HCT116 (cell line): ENCODE measurements at regions not wholly inside any gene's neighbourhood (a gene's known extent, or its start where the extent isn't known, plus 50 kb on each side); places are given as distances from the start of the nearest gene placed in this dataset.

ENCODE experiments used
- ATAC-seq: fragments of 200-7000 bp; cut with Tn5 transposase; 2 replicates; pipeline ENCODE4 v1.9.1; 2020; ENCODE audit warnings: mild to moderate bottlenecking, moderate library complexity
- BruUV-seq: library from RNA; stranded (reverse); fragments of 400-500 nt; replicated peaks from 2 replicates; lab custom pipeline; 2021; lab: Mats Ljungman, UMichigan
- CTCF ChIA-PET: fragments of 300-600 bp; sonication (Branson Sonifier 250); formaldehyde crosslinking; loops from one replicate; lab custom pipeline; 2021; ENCODE audit warnings: antibody characterized with exemption; lab: Charles Lee
- POLR2A ChIA-PET: fragments of 300-600, 350-600 bp; sonication (Branson Sonifier 250); formaldehyde crosslinking; loops from one replicate; lab custom pipeline; 2021; ENCODE audit warnings: antibody characterized with exemption; lab: Charles Lee
- RAD21 ChIA-PET, 2 experiments: fragments of 300-600 bp; sonication (Branson Sonifier 250); formaldehyde crosslinking; loops; one replicate each; lab custom pipeline; 2023; ENCODE audit warnings: low total read pairs in 2 of 2; ENCODE audit not compliant: uncharacterized antibody in 2 of 2, unreplicated experiment in 2 of 2, low non-redundant PET in 1 of 2; lab: Charles Lee
- DNase-seq: peaks from one replicate; pipeline ENCODE4 v3.0.0-alpha.2; 2010; ENCODE audit warnings: low read depth, low spot score
- H2AFZ ChIP-seq: fragments of 200-600 bp; shearing (Covaris generic), sonication (generic); 2 replicates; pipeline ENCODE4 v1.6.1; 2017; ENCODE audit warnings: low read depth, mixed run types, mixed read lengths, antibody characterized with exemption, low read length; ENCODE audit not compliant: poor library complexity, severe bottlenecking
- H3K27ac ChIP-seq: 2 replicates; pipeline ENCODE4 v1.5.1; 2012; ENCODE audit warnings: low read depth, low read length
- H3K27me3 ChIP-seq: fragments of 200-600 bp; sonication (generic); 2 replicates; pipeline ENCODE4 v1.6.1; 2016; ENCODE audit warnings: mixed run types, low read length, mixed read lengths; ENCODE audit not compliant: insufficient read depth
- H3K36me3 ChIP-seq, 2 experiments: fragments of 200-500 bp in 1 of 2; fragments of 200-600 bp in 1 of 2; sonication (Bioruptor generic) in 1 of 2; sonication (generic) in 1 of 2; 2 replicates each; pipeline versions ENCODE4 v1.5.1 to v1.6.1; 2014 to 2016; ENCODE audit warnings: low read length in 2 of 2, inconsistent platforms in 1 of 2, mixed read lengths in 1 of 2, mixed run types in 1 of 2; ENCODE audit not compliant: insufficient read depth in 2 of 2, control insufficient read depth in 1 of 2
- H3K4me1 ChIP-seq, 2 experiments: fragments of 200-600 bp in 1 of 2; sonication (generic) in 1 of 2; 2 replicates each; pipeline versions ENCODE4 v1.5.1 to v1.6.1; 2012 to 2017; ENCODE audit warnings: low read length in 2 of 2, inconsistent platforms in 1 of 2, mild to moderate bottlenecking in 1 of 2, mixed read lengths in 1 of 2, mixed run types in 1 of 2, moderate library complexity in 1 of 2; ENCODE audit not compliant: insufficient read depth in 2 of 2, control insufficient read depth in 1 of 2
- H3K4me2 ChIP-seq: fragments of 200-600 bp; sonication (generic); 2 replicates; pipeline ENCODE4 v1.6.1; 2017; ENCODE audit warnings: mixed run types, low read length, mixed read lengths
- H3K4me3 ChIP-seq, 2 experiments: fragments of 200-600 bp in 1 of 2; sonication (generic) in 1 of 2; replicated peaks in 1 of 2; 2 replicates each; pipeline ENCODE4 v1.5.1; 2011 to 2016; ENCODE audit warnings: low read length in 2 of 2, control low read depth in 1 of 2, low read depth in 1 of 2, mild to moderate bottlenecking in 1 of 2, mixed read lengths in 1 of 2, mixed run types in 1 of 2
- H3K79me2 ChIP-seq: fragments of 200-600 bp; sonication (generic); 2 replicates; pipeline ENCODE4 v1.6.1; 2017; ENCODE audit warnings: mild to moderate bottlenecking, mixed run types, low read length, moderate library complexity, mixed read lengths; ENCODE audit not compliant: insufficient read depth
- H3K9ac ChIP-seq: fragments of 200-600 bp; sonication (generic); 2 replicates; pipeline ENCODE4 v1.6.1; 2016; ENCODE audit warnings: low read length, mixed read lengths
- H3K9me2 ChIP-seq: fragments of 200-600 bp; sonication (generic), shearing (Covaris generic); 2 replicates; pipeline ENCODE4 v1.6.1; 2017; ENCODE audit warnings: mixed run types, mild to moderate bottlenecking, moderate library complexity; ENCODE audit not compliant: insufficient read depth
- H3K9me3 ChIP-seq, 2 experiments: fragments of 200-500 bp in 1 of 2; fragments of 200-600 bp in 1 of 2; sonication (Bioruptor generic) in 1 of 2; sonication (generic) in 1 of 2; 2 replicates each; pipeline ENCODE4 v1.6.1; 2014 to 2017; ENCODE audit warnings: low read length in 2 of 2, mixed read lengths in 2 of 2, inconsistent platforms in 1 of 2, low read depth in 1 of 2, mild to moderate bottlenecking in 1 of 2, mixed run types in 1 of 2, moderate library complexity in 1 of 2; ENCODE audit not compliant: control insufficient read depth in 1 of 2, insufficient read depth in 1 of 2
- H4K20me1 ChIP-seq: fragments of 200-600 bp; sonication (generic), shearing (Covaris generic); 2 replicates; pipeline ENCODE4 v1.6.1; 2017; ENCODE audit warnings: mixed run types, mild to moderate bottlenecking, moderate library complexity; ENCODE audit not compliant: insufficient read depth
- CEBPB ChIP-seq: IDR thresholded peaks from 2 replicates; pipeline ENCODE4 v1.6.1; 2012; ENCODE audit warnings: low read depth
- EGR1 ChIP-seq: IDR thresholded peaks from 2 replicates; pipeline ENCODE4 v1.6.1; 2012; ENCODE audit warnings: low read depth
- FOSL1 ChIP-seq: IDR thresholded peaks from 2 replicates; pipeline ENCODE4 v1.6.1; 2012; ENCODE audit warnings: low read depth
- JUND ChIP-seq: IDR thresholded peaks from 2 replicates; pipeline ENCODE4 v1.6.1; 2012
- POLR2AphosphoS5 ChIP-seq: IDR thresholded peaks from 2 replicates; pipeline ENCODE4 v1.6.1; 2011; ENCODE audit warnings: mild to moderate bottlenecking, low read depth, low read length, moderate library complexity
- RAD21 ChIP-seq: IDR thresholded peaks from 2 replicates; pipeline ENCODE4 v1.6.1; 2012; ENCODE audit warnings: low read depth, mild to moderate bottlenecking
- SIN3A ChIP-seq: IDR thresholded peaks from 2 replicates; pipeline ENCODE4 v1.6.1; 2012; ENCODE audit warnings: low read depth
- SRF ChIP-seq: IDR thresholded peaks from 2 replicates; pipeline ENCODE4 v1.6.1; 2012; ENCODE audit warnings: low read depth
- TCF7L2 ChIP-seq: IDR thresholded peaks from 2 replicates; pipeline ENCODE4 v1.7.0; 2011; ENCODE audit warnings: borderline replicate concordance, inconsistent platforms; ENCODE audit not compliant: insufficient read depth, insufficient read length; ENCODE audit errors: extremely low read depth
- YY1 ChIP-seq: IDR thresholded peaks from 2 replicates; pipeline ENCODE4 v1.6.1; 2011; ENCODE audit warnings: low read length, low read depth, moderate library complexity, mild to moderate bottlenecking; ENCODE audit not compliant: insufficient replicate concordance; ENCODE audit errors: extremely low read depth
- intact Hi-C: fragments of 100-400 bp; cut with micrococcal nuclease; formaldehyde crosslinking; loops from 2 replicates; pipeline ENCODE4 v1.10.0; 2022
- TF ChIP-seq, protein P1 (sequence below): IDR thresholded peaks from 2 replicates; pipeline ENCODE4 v1.6.1; 2012
- TF ChIP-seq, protein P2 (sequence below), 3 experiments: fragments of 200-600 bp in 1 of 3; sonication (generic) in 1 of 3; IDR thresholded peaks in 2 of 3; conservative IDR thresholded peaks in 1 of 3; 2 replicates each; pipeline ENCODE4 v1.5.1; 2012 to 2017; ENCODE audit warnings: low read depth in 2 of 3, low read length in 2 of 3, antibody characterized with exemption in 1 of 3, borderline replicate concordance in 1 of 3, control low read depth in 1 of 3, mild to moderate bottlenecking in 1 of 3, mixed read lengths in 1 of 3, mixed run types in 1 of 3, moderate library complexity in 1 of 3; ENCODE audit not compliant: insufficient read depth in 1 of 3
- TF ChIP-seq, protein P3 (sequence below): IDR thresholded peaks from 2 replicates; pipeline ENCODE4 v1.6.1; 2012; ENCODE audit warnings: low read depth

DNA sequence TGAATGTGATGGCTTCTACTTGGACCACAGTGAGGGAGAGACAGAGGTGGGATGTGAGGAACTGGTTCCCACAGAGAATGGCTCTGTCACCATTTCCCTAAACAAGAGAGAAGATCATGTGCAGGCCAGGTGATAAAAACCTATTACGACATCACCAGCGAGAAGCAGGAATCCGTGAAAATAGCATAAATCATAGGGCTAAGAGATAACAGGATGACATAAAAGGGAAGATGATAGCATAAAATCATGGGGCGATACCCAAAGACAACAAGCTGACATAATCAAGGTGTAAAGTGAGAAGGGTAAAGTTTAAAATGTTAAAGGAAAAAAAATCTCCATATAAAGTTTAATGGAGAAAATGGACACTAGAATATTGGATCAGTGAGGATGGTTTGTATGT lies 205.5 kb upstream of the SLIT2 start:
- H3K4me1 ChIP-seq, result no peaks in the 10 kb centered on the region

More for the DNA sequence above, 205.5 kb upstream of the SLIT2 start:
- Histone ChIP-seq H3K9me2 (no peaks in the 10 kb centered on the region), H4K20me1 (no peaks in the 10 kb centered on the region), H2AFZ (no peak overlapping the region), H3K9ac (no peak overlapping the region), H3K4me2 (no peak overlapping the region), H3K27ac (no peak overlapping the region), H3K4me3 (no peak overlapping the region), H3K9me3 (no peaks in the 10 kb centered on the region), H3K79me2 (no peaks in the 10 kb centered on the region), H3K36me3 (no peaks in the 10 kb centered on the region), H3K27me3 (no peaks in the 10 kb centered on the region)
- ATAC-seq, result no peak
- intact Hi-C loops, result no loop called here
- POLR2A ChIA-PET, result no interaction called here
- no peak for DNase-seq
- no peak for TF ChIP-seq YY1
- TF ChIP-seq, protein P1, sequence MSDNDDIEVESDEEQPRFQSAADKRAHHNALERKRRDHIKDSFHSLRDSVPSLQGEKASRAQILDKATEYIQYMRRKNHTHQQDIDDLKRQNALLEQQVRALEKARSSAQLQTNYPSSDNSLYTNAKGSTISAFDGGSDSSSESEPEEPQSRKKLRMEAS, result no peak
- TF ChIP-seq, protein P2, sequence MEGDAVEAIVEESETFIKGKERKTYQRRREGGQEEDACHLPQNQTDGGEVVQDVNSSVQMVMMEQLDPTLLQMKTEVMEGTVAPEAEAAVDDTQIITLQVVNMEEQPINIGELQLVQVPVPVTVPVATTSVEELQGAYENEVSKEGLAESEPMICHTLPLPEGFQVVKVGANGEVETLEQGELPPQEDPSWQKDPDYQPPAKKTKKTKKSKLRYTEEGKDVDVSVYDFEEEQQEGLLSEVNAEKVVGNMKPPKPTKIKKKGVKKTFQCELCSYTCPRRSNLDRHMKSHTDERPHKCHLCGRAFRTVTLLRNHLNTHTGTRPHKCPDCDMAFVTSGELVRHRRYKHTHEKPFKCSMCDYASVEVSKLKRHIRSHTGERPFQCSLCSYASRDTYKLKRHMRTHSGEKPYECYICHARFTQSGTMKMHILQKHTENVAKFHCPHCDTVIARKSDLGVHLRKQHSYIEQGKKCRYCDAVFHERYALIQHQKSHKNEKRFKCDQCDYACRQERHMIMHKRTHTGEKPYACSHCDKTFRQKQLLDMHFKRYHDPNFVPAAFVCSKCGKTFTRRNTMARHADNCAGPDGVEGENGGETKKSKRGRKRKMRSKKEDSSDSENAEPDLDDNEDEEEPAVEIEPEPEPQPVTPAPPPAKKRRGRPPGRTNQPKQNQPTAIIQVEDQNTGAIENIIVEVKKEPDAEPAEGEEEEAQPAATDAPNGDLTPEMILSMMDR (IDR thresholded peaks at IDR 0.05 in 2 of 3, conservative IDR thresholded peaks at IDR 0.05 in 1 of 3; ENCODE audit: borderline replicate concordance in 1 of 3, insufficient read depth in 1 of 3, low read depth in 2 of 3, low read length in 2 of 3), result no peak
- no peak for TF ChIP-seq RAD21
- TF ChIP-seq TCF7L2, result no peak
- TF ChIP-seq POLR2AphosphoS5, result no peak
- TF ChIP-seq JUND, result no peak
- TF ChIP-seq FOSL1, result no peak
- TF ChIP-seq SIN3A, result no peak
- TF ChIP-seq, protein P3, sequence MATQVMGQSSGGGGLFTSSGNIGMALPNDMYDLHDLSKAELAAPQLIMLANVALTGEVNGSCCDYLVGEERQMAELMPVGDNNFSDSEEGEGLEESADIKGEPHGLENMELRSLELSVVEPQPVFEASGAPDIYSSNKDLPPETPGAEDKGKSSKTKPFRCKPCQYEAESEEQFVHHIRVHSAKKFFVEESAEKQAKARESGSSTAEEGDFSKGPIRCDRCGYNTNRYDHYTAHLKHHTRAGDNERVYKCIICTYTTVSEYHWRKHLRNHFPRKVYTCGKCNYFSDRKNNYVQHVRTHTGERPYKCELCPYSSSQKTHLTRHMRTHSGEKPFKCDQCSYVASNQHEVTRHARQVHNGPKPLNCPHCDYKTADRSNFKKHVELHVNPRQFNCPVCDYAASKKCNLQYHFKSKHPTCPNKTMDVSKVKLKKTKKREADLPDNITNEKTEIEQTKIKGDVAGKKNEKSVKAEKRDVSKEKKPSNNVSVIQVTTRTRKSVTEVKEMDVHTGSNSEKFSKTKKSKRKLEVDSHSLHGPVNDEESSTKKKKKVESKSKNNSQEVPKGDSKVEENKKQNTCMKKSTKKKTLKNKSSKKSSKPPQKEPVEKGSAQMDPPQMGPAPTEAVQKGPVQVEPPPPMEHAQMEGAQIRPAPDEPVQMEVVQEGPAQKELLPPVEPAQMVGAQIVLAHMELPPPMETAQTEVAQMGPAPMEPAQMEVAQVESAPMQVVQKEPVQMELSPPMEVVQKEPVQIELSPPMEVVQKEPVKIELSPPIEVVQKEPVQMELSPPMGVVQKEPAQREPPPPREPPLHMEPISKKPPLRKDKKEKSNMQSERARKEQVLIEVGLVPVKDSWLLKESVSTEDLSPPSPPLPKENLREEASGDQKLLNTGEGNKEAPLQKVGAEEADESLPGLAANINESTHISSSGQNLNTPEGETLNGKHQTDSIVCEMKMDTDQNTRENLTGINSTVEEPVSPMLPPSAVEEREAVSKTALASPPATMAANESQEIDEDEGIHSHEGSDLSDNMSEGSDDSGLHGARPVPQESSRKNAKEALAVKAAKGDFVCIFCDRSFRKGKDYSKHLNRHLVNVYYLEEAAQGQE, result no peak
- TF ChIP-seq SRF, result no peak
- no peak for TF ChIP-seq EGR1
- TF ChIP-seq CEBPB, result no peak
- no TSS peak for BruUV-seq
- CTCF ChIA-PET, result no interaction called here
- RAD21 ChIA-PET, result no interaction called here
